ENCODE measurements at regions not wholly inside any gene's neighbourhood (a gene's known extent, or its start where the extent isn't known, plus 50 kb on each side); places are given as distances from the start of the nearest gene placed in this dataset.

GRCh38 chr3:177371146-177371545 is 173.9 kb upstream of the TBL1XR1 start:
- FAIRE-seq, result no peak
- TF ChIP-seq CTCF (IDR thresholded peaks at IDR 0.05), result no peak
- Histone ChIP-seq H3K4me1 (no peaks in the 10 kb centered on the region), H3K27me3 (no peaks in the 10 kb centered on the region), H3K27ac (no peak overlapping the region), H3K9me3 (no peaks in the 10 kb centered on the region), H3K4me3 (no peak overlapping the region), H3K36me3 (no peaks in the 10 kb centered on the region)
- intact Hi-C loops (cut with DNase I), result no loop called here
- ATAC-seq, result no peak
- DNase-seq, result no peak

GRCh38 chr3:177371888-177372287 is 174.6 kb upstream of the TBL1XR1 start:
- FAIRE-seq, result no peak
- no peak overlapping the region for H3K27ac ChIP-seq
- TF ChIP-seq CTCF (IDR thresholded peaks at IDR 0.05), result no peak
- no peaks in the 10 kb centered on the region for H3K36me3 ChIP-seq
- no peak overlapping the region for H3K4me3 ChIP-seq
- H3K27me3 ChIP-seq, result no peaks in the 10 kb centered on the region
- no peaks in the 10 kb centered on the region for H3K4me1 ChIP-seq
- WGBS, 2 donors, result 31 to 38% methylated on average over 2 of the region's 2 CpGs
- intact Hi-C loops (cut with DNase I), result no loop called here
- H3K9me3 ChIP-seq, result no peaks in the 10 kb centered on the region
- peak in 2 of 4 donors; percentile 15 to 20 for ATAC-seq
- DNase-seq, result no peak

GRCh38 chr3:177374323-177374722 is 177.0 kb upstream of the TBL1XR1 start:
- no peak for FAIRE-seq
- Histone ChIP-seq H3K9me3 (no peaks in the 10 kb centered on the region), H3K36me3 (no peaks in the 10 kb centered on the region), H3K4me1 (no peaks in the 10 kb centered on the region), H3K27ac (no peak overlapping the region), H3K4me3 (no peak overlapping the region), H3K27me3 (no peaks in the 10 kb centered on the region)
- DNase-seq, result no peak
- 82 to 83% methylated on average over 3 of the region's 3 CpGs for WGBS, 2 donors
- no peak for ATAC-seq
- TF ChIP-seq CTCF (IDR thresholded peaks at IDR 0.05), result no peak
- intact Hi-C loops (cut with DNase I), result no loop called here

- Histone ChIP-seq H3K27ac (no peak overlapping the region), H3K36me3 (no peaks in the 10 kb centered on the region), H3K4me3 (no peak overlapping the region), H3K27me3 (no peaks in the 10 kb centered on the region), H3K9me3 (no peaks in the 10 kb centered on the region), H3K4me1 (no peaks in the 10 kb centered on the region)
- FAIRE-seq (no peak), DNase-seq (no peak), ATAC-seq (no peak)
- no peak for TF ChIP-seq CTCF (IDR thresholded peaks at IDR 0.05)
- intact Hi-C loops (cut with DNase I), result no loop called here
- 84 to 88% methylated on average over 3 of the region's 3 CpGs for WGBS, 2 donors
Measured at GRCh38 chr3:177375316-177375715, 178.0 kb upstream of the TBL1XR1 start.

- Histone ChIP-seq H3K9me3 (no peaks in the 10 kb centered on the region), H3K4me1 (no peaks in the 10 kb centered on the region), H3K36me3 (no peaks in the 10 kb centered on the region), H3K27ac (no peak overlapping the region), H3K27me3 (no peaks in the 10 kb centered on the region), H3K4me3 (no peak overlapping the region)
- no peak for ATAC-seq
- DNase-seq, result no peak
- intact Hi-C loops (cut with DNase I), result no loop called here
- WGBS, 2 donors, result 69 to 79% methylated on average over 9 of the region's 9 CpGs
- TF ChIP-seq CTCF (IDR thresholded peaks at IDR 0.05), result no peak
- no peak for FAIRE-seq
Measured at GRCh38 chr3:177377166-177377565, 179.9 kb upstream of the TBL1XR1 start.

Data from pancreas (tissue), 10 donors.